ENCODE measurements at regions not wholly inside any gene's neighbourhood (a gene's known extent, or its start where the extent isn't known, plus 50 kb on each side); places are given as distances from the start of the nearest gene placed in this dataset.

- Histone ChIP-seq H3K9ac (ENCODE audit: low read depth, low read length) (no peak overlapping the region), H3K4me3 (ENCODE audit: low read length) (no peak overlapping the region), H3K9me3 (ENCODE audit: insufficient read depth, low read depth, low read length) (peaks cover 13% of the 10 kb centered on the region), H3K36me3 (ENCODE audit: insufficient read depth, low read depth, low read length) (no peaks in the 10 kb centered on the region), H3K27ac (ENCODE audit: low read length) (no peak overlapping the region), H3K27me3 (ENCODE audit: insufficient read depth, low read length) (no peaks in the 10 kb centered on the region), H3K4me1 (ENCODE audit: insufficient read depth, low read length) (no peaks in the 10 kb centered on the region)
Observed at GRCh38 chr3:162764051-162764807, 1267.6 kb downstream of the OTOL1 start.

- no peak overlapping the region for H3K27ac ChIP-seq (ENCODE audit: low read length)
- H3K4me1 ChIP-seq (ENCODE audit: insufficient read depth, low read length): no peaks in the 10 kb centered on the region
- H3K27me3 ChIP-seq (ENCODE audit: insufficient read depth, low read length): no peaks in the 10 kb centered on the region
- H3K4me3 ChIP-seq (ENCODE audit: low read length): no peak overlapping the region
- H3K9ac ChIP-seq (ENCODE audit: low read depth, low read length): no peak overlapping the region
- no peaks in the 10 kb centered on the region for H3K36me3 ChIP-seq (ENCODE audit: insufficient read depth, low read depth, low read length)
- peaks cover 13% of the 10 kb centered on the region for H3K9me3 ChIP-seq (ENCODE audit: insufficient read depth, low read depth, low read length)
Observed at GRCh38 chr3:162764808-162765071, 1268.1 kb downstream of the OTOL1 start.

DNA sequence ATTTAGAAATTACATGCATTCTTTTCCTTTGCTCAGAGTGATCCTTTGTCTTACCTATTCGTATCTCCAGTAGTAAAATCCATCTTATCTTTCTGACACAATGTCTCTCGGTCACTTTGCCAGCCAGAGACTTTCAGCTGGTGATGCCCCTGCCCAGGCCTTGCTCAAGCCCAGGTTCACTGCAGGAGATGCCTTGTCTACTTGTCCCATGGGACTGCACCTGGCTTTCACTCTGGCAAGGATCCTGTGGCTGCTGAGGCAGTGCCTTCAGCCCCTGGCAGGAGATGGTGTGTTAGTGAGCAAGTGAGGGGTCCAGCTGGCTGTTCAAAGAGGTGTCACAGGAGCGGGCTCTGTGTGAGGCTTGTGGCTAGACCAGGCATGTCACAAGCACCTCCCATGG is 1268.9 kb downstream of the OTOL1 start:
- H3K9ac ChIP-seq (ENCODE audit: low read depth, low read length): no peak overlapping the region
- no peak overlapping the region for H3K27ac ChIP-seq (ENCODE audit: low read length)
- H3K9me3 ChIP-seq (ENCODE audit: insufficient read depth, low read depth, low read length): peaks cover 13% of the 10 kb centered on the region
- H3K4me1 ChIP-seq (ENCODE audit: insufficient read depth, low read length): no peaks in the 10 kb centered on the region
- no peaks in the 10 kb centered on the region for H3K27me3 ChIP-seq (ENCODE audit: insufficient read depth, low read length)
- no peaks in the 10 kb centered on the region for H3K36me3 ChIP-seq (ENCODE audit: insufficient read depth, low read depth, low read length)
- H3K4me3 ChIP-seq (ENCODE audit: low read length): no peak overlapping the region

DNA sequence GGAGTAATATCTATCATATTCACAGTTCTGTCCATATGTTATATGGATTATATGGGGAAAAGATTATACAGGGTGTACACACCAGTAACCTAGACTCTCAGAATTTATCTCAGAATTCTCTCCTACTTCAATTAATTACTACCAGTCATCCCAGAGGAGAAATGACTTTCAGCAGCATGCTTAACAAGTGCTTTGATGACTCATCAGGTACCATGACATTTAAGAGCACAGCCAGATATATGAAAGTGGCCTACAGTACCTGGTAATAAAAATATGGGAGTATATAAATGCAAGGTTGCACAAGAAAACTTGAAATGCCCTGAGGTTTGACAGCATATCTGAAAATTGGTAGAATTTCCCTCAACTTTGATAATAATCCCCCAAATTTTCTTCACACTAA is 1273.0 kb downstream of the OTOL1 start:
- H3K4me1 ChIP-seq (ENCODE audit: insufficient read depth, low read length): peaks cover 8% of the 10 kb centered on the region
- no peaks in the 10 kb centered on the region for H3K36me3 ChIP-seq (ENCODE audit: insufficient read depth, low read depth, low read length)
- H3K27me3 ChIP-seq (ENCODE audit: insufficient read depth, low read length): no peaks in the 10 kb centered on the region
- H3K9ac ChIP-seq (ENCODE audit: low read depth, low read length): no peak overlapping the region
- no peak overlapping the region for H3K27ac ChIP-seq (ENCODE audit: low read length)
- no peak overlapping the region for H3K4me3 ChIP-seq (ENCODE audit: low read length)
- peaks cover 13% of the 10 kb centered on the region for H3K9me3 ChIP-seq (ENCODE audit: insufficient read depth, low read depth, low read length)

DNA sequence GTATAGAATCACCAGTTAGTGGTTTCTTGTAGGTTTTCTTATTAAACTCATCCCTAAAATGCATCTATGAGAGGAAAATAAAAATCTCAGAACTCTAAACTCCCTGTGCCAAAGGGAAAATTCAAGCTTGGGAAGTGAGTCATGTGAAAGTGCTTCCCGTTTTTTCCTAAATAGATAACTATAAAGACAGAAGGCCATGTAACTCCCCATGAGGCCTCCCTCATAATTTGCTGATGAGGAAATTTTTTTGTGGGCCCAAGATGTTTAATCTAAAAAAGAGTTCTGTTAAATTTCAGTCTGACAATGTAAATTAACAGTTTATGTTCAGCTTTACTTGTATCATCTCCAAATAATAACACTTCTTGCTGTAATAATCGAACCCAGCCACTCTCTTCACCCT is 1273.9 kb downstream of the OTOL1 start:
- Histone ChIP-seq H3K27me3 (ENCODE audit: insufficient read depth, low read length) (no peaks in the 10 kb centered on the region), H3K4me1 (ENCODE audit: insufficient read depth, low read length) (peaks cover 13% of the 10 kb centered on the region), H3K4me3 (ENCODE audit: low read length) (no peak overlapping the region), H3K9ac (ENCODE audit: low read depth, low read length) (no peak overlapping the region), H3K9me3 (ENCODE audit: insufficient read depth, low read depth, low read length) (peaks cover 10% of the 10 kb centered on the region), H3K27ac (ENCODE audit: low read length) (no peak overlapping the region), H3K36me3 (ENCODE audit: insufficient read depth, low read depth, low read length) (no peaks in the 10 kb centered on the region)

DNA sequence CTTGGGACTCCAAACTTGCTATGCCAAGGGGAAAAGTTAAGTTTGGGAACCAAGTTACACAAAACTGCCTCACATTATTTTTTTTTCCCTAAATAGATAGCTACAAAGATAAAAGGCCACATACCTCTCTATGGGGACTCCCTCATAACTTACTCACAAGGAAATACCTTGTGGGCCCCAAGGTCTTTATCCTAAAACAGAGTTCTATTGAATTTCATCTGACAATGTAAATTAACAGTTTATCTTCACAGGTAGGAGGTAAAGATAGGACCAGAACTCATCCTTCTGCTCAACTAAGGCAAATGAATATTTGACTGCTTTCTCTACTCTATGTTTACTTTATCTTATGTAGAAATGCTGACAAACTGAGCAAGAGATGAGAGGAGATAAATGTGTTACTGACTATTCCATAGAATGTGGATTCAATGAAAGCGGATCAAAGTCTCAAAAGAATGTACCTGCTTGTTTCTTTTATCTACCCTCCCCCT is 1278.0 kb downstream of the OTOL1 start:
- peak overlapping the region; percentile 12; the same call in 1 of the 2 replicates for H3K4me3 ChIP-seq (ENCODE audit: low read length)
- H3K36me3 ChIP-seq (ENCODE audit: insufficient read depth, low read depth, low read length): no peaks in the 10 kb centered on the region
- H3K9ac ChIP-seq (ENCODE audit: low read depth, low read length): no peak overlapping the region
- H3K27me3 ChIP-seq (ENCODE audit: insufficient read depth, low read length): no peaks in the 10 kb centered on the region
- peaks cover 13% of the 10 kb centered on the region for H3K4me1 ChIP-seq (ENCODE audit: insufficient read depth, low read length)
- no peaks in the 10 kb centered on the region for H3K9me3 ChIP-seq (ENCODE audit: insufficient read depth, low read depth, low read length)
- H3K27ac ChIP-seq (ENCODE audit: low read length): no peak overlapping the region

DNA sequence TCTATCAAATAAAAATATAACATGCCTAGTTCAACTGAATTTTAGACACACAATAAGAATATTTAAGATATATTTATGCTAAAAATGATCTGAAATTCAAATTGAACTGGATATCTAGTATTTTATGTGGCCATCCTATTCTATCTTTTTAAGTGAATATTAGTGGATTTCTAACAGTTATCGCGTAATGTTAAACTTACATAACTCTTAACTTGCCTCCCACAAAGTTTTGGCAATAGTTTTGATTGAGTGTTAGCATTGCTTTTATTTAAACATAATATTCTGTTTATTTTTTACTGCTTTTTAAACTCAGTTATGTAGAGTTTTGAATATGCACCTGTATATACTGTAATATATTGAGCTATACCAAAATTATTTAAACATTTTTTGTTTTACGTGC is 1279.5 kb downstream of the OTOL1 start:
- Histone ChIP-seq H3K9ac (ENCODE audit: low read depth, low read length) (no peak overlapping the region), H3K27me3 (ENCODE audit: insufficient read depth, low read length) (no peaks in the 10 kb centered on the region), H3K4me1 (ENCODE audit: insufficient read depth, low read length) (peaks cover 13% of the 10 kb centered on the region), H3K9me3 (ENCODE audit: insufficient read depth, low read depth, low read length) (no peaks in the 10 kb centered on the region), H3K4me3 (ENCODE audit: low read length) (no peak overlapping the region), H3K36me3 (ENCODE audit: insufficient read depth, low read depth, low read length) (no peaks in the 10 kb centered on the region), H3K27ac (ENCODE audit: low read length) (no peak overlapping the region)

GRCh38 chr3:162777118-162777517 is 1280.5 kb downstream of the OTOL1 start:
- Histone ChIP-seq H3K36me3 (ENCODE audit: insufficient read depth, low read depth, low read length) (no peaks in the 10 kb centered on the region), H3K27ac (ENCODE audit: low read length) (no peak overlapping the region), H3K9me3 (ENCODE audit: insufficient read depth, low read depth, low read length) (no peaks in the 10 kb centered on the region), H3K27me3 (ENCODE audit: insufficient read depth, low read length) (no peaks in the 10 kb centered on the region), H3K9ac (ENCODE audit: low read depth, low read length) (no peak overlapping the region), H3K4me1 (ENCODE audit: insufficient read depth, low read length) (peaks cover 13% of the 10 kb centered on the region), H3K4me3 (ENCODE audit: low read length) (no peak overlapping the region)

GRCh38 chr3:162780313-162780712 is 1283.7 kb downstream of the OTOL1 start:
- peaks cover under 1% of the 10 kb centered on the region; the same call in 1 of the 2 replicates for H3K4me1 ChIP-seq (ENCODE audit: insufficient read depth, low read length)
- no peak overlapping the region for H3K4me3 ChIP-seq (ENCODE audit: low read length)
- no peak overlapping the region for H3K9ac ChIP-seq (ENCODE audit: low read depth, low read length)
- peaks cover 12% of the 10 kb centered on the region for H3K9me3 ChIP-seq (ENCODE audit: insufficient read depth, low read depth, low read length)
- no peaks in the 10 kb centered on the region for H3K27me3 ChIP-seq (ENCODE audit: insufficient read depth, low read length)
- H3K36me3 ChIP-seq (ENCODE audit: insufficient read depth, low read depth, low read length): no peaks in the 10 kb centered on the region
- no peak overlapping the region for H3K27ac ChIP-seq (ENCODE audit: low read length)

DNA sequence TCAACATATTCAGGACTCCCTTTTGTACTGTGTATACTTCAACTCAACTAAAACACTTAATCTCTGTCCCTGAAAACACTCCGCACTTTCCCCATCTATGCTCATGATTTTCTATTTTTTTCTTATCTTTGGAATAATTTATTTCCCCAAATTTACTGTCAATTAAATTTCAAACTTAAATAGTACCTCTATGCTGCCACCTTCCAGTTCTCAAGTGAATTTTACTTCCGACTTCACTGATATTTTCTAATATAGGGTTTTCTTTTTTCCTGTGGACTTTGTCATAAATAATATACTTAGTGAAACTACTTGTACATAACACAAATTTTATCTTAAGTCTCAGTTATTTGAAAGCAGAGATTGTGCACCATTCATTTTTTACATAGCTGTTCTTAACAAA is 1303.3 kb downstream of the OTOL1 start:
- Histone ChIP-seq H3K27ac (ENCODE audit: low read length) (no peak overlapping the region), H3K9me3 (ENCODE audit: insufficient read depth, low read depth, low read length) (no peaks in the 10 kb centered on the region), H3K4me3 (ENCODE audit: low read length) (no peak overlapping the region), H3K36me3 (ENCODE audit: insufficient read depth, low read depth, low read length) (no peaks in the 10 kb centered on the region), H3K9ac (ENCODE audit: low read depth, low read length) (no peak overlapping the region), H3K4me1 (ENCODE audit: insufficient read depth, low read length) (no peaks in the 10 kb centered on the region; the same call in 1 of the 2 replicates), H3K27me3 (ENCODE audit: insufficient read depth, low read length) (no peaks in the 10 kb centered on the region)

DNA sequence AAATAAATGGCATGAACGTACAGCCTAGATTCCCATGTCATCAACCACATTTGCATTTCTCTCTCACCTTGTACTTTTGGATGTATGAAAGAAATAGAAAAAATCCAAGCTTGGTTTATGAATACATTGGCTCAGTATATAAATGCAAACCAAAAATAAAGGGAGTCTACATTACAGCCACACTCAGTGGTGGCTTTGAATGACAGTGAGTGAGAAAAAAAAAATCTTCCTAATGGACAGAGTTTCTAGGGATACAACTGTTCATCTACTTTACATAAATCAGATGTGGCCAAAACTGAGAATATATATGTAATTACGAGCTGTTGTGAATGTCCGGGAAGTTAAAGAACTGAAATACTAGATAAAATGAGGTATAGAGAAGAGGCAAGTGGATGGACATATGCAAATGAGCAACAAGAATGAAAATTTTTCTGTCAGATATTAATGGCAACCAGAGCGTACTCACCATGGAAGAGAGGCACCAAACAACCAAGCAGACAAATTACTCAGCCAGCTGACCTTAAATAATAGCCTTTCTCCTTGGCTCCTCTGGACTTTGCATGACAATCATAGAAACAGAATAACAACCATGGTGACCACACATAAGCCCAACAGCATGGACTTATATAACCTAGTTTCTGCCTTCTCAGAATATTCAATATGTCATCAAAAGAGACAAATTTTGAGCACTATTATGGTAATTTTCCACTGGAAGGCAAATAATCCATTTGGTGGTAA is 1305.8 kb downstream of the OTOL1 start:
- H3K27ac ChIP-seq (ENCODE audit: low read length): no peak overlapping the region
- H3K9me3 ChIP-seq (ENCODE audit: insufficient read depth, low read depth, low read length): no peaks in the 10 kb centered on the region
- H3K36me3 ChIP-seq (ENCODE audit: insufficient read depth, low read depth, low read length): no peaks in the 10 kb centered on the region
- H3K9ac ChIP-seq (ENCODE audit: low read depth, low read length): no peak overlapping the region
- no peaks in the 10 kb centered on the region; the same call in 1 of the 2 replicates for H3K4me1 ChIP-seq (ENCODE audit: insufficient read depth, low read length)
- H3K4me3 ChIP-seq (ENCODE audit: low read length): no peak overlapping the region
- no peaks in the 10 kb centered on the region for H3K27me3 ChIP-seq (ENCODE audit: insufficient read depth, low read length)

- Histone ChIP-seq H3K4me1 (ENCODE audit: insufficient read depth, low read length) (no peaks in the 10 kb centered on the region), H3K27ac (ENCODE audit: low read length) (no peak overlapping the region), H3K4me3 (ENCODE audit: low read length) (no peak overlapping the region), H3K9me3 (ENCODE audit: insufficient read depth, low read depth, low read length) (no peaks in the 10 kb centered on the region), H3K36me3 (ENCODE audit: insufficient read depth, low read depth, low read length) (no peaks in the 10 kb centered on the region), H3K9ac (ENCODE audit: low read depth, low read length) (no peak overlapping the region), H3K27me3 (ENCODE audit: insufficient read depth, low read length) (no peaks in the 10 kb centered on the region)
Observed at GRCh38 chr3:162810776-162811175, 1314.2 kb downstream of the OTOL1 start.
